Right forelimb (tissue), 1 donor: ENCODE measurements at regions not wholly inside any gene's neighbourhood (a gene's known extent, or its start where the extent isn't known, plus 50 kb on each side); places are given as distances from the start of the nearest gene placed in this dataset.
"Not testable (repeated sequence)": the region's sequence is repeated elsewhere in the genome, so short reads cannot be mapped to it uniquely, and the experiment has no call there.

Source experiments
- DNase-seq: peaks from one replicate; pipeline ENCODE4 v3.0.0-alpha.2; 2018

DNA sequence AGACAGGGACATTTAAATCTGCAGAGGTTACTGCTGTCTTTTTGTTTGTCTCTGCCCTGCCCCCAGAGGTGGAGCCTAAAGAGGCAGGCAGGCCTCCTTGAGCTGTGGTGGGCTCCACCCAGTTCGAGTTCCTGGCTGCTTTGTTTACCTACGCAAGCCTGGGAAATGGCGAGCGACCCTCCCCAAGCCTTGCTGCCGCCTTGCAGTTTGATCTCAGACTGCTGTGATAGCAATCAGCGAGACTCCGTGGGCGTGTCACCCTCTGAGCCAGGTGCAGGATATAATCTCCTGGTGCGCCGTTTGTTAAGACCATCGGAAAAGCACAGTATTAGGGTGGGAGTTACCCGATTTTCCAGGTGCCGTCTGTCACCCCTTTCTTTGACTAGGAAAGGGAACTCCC lies 93.3 kb downstream of the ANKRD30BL start:
- not testable (repeated sequence) for DNase-seq

DNA sequence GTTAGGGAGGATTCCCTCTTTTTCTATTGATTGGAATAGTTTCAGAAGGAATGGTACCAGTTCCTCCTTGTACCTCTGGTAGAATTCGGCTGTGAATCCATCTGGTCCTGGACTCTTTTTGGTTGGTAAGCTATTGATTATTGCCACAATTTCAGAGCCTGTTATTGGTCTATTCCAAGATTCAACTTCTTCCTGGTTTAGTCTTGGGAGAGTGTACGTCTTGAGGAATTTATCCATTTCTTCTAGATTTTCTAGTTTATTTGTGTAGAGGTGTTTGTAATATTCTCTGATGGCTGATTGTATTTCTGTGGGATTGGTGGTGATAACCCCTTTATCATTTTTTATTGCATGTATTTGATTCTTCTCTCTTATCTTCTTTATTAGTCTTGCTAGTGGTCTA lies 96.4 kb downstream of the ANKRD30BL start:
- DNase-seq, result not testable (repeated sequence)

GRCh38 chr2:132039609-132040236 lies 122.0 kb downstream of the ANKRD30BL start:
- not testable (repeated sequence) for DNase-seq

DNA sequence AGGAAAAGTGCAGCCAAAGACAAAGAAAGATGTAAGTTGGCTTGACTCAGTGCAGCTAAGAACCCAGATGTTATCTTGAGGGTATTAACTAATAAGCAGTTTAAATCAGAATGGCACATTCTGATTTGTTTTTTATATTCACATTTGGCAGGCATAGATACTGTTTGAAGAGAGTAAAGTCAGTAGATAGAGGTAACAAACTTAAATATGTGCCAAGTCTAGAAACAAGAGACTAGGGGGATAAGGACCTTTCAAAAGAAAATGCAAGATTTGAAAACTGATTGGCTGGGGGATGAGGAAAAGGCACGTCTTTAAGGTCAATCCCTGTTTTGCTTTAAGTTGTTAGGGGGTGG lies 122.9 kb downstream of the ANKRD30BL start:
- DNase-seq, result not testable (repeated sequence)

DNA sequence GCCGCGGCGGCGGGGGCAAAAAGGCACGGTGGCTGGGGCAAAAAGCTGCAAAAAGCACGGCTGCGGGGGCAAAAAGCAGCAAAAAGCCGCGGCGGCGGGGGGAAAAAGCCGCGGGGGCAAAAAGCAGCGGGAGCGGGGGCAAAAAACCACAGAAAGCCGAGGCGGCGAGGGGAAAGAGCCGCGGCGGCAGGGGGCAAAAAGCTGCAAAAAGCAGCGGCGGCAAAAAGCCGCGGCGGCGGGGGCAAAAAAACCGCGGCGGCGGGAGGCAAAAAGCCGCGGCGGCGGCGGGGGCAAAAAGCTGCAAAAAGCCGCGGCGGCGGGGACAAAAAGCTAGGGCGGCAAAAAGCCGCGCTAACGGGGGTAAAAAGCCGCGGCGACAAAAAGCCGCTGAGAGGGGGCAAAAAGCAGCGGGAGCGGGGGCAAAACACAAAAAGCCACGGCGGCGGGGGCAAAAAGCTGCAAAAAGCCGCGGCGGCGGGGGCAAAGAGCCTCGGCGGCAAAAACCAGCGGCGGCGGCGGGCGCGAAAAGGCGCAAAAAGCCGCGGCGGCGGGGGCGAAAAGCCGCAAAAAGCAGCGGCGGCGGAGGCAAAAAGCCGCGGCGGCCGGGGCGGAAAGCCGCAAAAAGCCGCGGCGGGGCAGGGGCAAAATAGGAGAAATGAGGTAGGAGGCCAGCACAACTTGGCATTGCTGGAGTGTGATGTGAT lies 123.4 kb downstream of the ANKRD30BL start:
- DNase-seq, result no peak

- peak; percentile 53 for DNase-seq
Measured at GRCh38 chr2:132037527-132038178, 124.1 kb downstream of the ANKRD30BL start.

GRCh38 chr2:132034646-132035045 lies 127.1 kb downstream of the ANKRD30BL start:
- no peak for DNase-seq

GRCh38 chr2:132033949-132034348 lies 127.8 kb downstream of the ANKRD30BL start:
- DNase-seq, result no peak

GRCh38 chr2:132033365-132033764 lies 128.4 kb downstream of the ANKRD30BL start:
- DNase-seq, result no peak

GRCh38 chr2:132012046-132012445 lies 149.7 kb downstream of the ANKRD30BL start:
- DNase-seq, result not testable (repeated sequence)

GRCh38 chr2:132009874-132010521 lies 151.8 kb downstream of the ANKRD30BL start:
- peak; percentile 43 for DNase-seq

GRCh38 chr2:132009177-132009873 lies 152.4 kb downstream of the ANKRD30BL start:
- no peak for DNase-seq

DNA sequence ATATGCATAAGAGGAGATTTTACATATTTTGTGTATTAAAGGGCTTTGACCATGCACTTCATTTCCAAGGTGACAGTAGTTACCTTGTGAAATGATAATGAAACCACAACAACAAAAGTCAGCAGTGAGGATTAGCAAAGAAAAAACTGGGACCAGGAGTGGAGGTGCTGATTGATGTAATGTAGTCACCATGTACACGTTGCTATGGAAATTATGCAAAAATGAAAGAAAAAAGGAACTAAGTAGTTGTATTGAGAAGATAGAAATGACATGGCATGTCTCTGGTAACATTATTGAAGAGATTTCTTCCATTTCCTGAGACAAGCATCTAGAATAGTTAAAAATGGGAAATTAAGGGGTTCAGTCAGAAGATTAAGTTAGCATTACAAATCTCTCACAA lies 171.0 kb downstream of the ANKRD30BL start:
- not testable (repeated sequence) for DNase-seq

DNA sequence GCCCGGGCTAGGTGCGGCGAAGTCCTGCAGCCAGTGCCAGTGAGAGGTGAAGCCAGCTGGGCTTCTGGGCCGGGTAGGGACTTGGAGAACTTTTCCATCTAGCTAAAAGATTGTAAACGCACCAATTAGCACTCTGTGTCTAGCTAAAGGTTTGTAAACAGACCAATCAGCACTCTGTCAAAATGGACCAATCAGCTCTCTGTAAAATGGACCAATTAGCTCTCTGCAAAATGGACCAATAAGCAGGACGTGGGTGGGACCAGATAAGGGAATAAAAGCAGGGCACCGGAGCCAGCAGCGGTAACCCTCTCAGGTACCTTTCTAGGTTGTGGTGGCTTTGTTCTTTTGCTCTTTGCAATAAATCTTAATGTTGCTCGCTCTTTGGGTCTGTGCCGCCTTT lies 195.1 kb downstream of the ANKRD30BL start:
- DNase-seq, result not testable (repeated sequence)

DNA sequence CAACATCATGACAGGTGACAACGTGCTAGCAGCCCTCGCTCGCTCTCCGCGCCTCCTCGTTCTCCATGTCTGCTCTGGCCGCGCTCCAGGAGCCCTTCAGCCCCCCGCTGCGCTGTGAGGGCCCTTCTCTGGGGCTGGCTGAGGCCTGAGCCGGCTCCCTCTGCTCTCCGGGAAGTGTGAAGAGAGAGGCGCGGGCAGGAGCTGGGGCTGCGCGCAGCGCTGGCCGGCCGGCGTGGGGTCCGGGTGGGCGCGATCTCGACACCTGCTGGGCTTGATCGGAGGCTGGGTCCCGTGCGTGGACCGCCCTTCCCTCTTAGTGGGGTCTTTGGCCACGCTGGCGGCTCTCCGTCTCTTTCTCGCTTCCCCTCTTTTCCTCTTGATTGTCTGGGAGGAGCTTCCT lies 195.5 kb downstream of the ANKRD30BL start:
- DNase-seq, result no peak

- DNase-seq, result not testable (repeated sequence)
Measured at GRCh38 chr2:131958019-131958609, 203.6 kb downstream of the ANKRD30BL start.

DNA sequence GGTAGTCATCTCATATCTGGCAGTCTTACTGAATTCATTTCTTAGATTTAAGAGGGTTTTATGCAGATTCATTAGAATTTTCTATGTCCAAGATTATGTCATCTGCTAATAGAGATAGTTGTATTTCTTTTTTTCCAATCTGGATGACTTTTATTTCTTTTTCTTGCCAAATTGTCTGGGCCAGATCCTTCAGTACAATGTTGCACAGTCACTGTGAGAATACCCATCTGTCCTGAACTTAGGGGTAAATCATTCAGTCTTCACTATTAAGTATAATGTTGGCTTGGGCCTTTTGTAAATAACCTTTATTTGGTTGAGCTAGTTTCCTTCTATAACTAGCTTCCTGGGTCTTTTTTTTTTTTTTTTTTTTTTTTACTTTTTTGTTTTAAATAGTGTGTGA lies 213.1 kb downstream of the ANKRD30BL start:
- DNase-seq, result not testable (repeated sequence)

DNA sequence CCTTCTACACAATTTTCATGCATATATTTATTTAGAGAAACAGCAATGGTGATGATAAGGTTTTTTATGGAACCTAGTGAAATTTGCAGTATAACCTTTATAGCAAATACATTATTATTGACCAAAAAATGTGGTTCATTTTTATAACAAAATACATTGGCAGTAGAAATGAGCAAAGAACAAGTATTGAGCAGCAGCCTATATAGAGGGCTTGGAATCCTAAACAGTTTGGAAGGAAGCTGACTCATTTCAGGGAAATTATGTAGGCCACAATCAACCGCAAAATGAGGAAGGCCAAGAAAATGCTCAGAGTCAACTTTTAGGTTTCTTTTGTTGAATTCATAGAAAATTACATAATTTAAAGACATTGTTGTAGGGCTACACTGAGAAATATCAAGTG lies 238.5 kb downstream of the ANKRD30BL start:
- DNase-seq, result not testable (repeated sequence)

DNA sequence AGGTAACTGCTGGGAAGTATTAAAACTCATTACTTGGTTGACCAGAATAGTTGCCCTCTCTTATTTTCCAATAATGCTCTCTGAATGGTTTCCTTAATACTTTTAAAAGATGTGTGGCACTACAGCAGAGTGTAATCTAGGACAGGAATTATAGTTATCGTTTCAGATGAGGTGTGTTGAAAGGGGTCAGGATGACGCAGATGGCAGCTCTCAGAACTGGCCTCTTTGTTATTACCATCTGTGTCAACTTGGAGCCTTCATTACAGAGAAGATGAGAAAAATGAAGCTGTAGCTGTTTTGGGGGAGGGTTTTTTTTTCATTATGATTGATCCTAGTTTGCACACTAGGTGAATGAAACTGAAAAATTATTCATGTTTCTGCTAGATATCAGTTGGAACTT lies 238.9 kb downstream of the ANKRD30BL start:
- not testable (repeated sequence) for DNase-seq
